PC-3 (cell line): ENCODE measurements at regions not wholly inside any gene's neighbourhood (a gene's known extent, or its start where the extent isn't known, plus 50 kb on each side); places are given as distances from the start of the nearest gene placed in this dataset.

Experiments used
- CTCF ChIP-seq: fragments of 300-600 bp; sonication (generic); conservative IDR thresholded peaks from 2 replicates; pipeline ENCODE4 v1.5.1; 2017; ENCODE audit warnings: antibody characterized with exemption, low read depth, mild to moderate bottlenecking, low read length
- EZH2phosphoT487 ChIP-seq: fragments of 300-600 bp; sonication (generic); IDR thresholded peaks from 2 replicates; pipeline ENCODE4 v1.6.1; 2018; ENCODE audit warnings: mild to moderate bottlenecking, antibody characterized with exemption, low read length, borderline replicate concordance

- TF ChIP-seq CTCF (no peak), EZH2phosphoT487 (no peak)
Observed at GRCh38 chrX:120740072-120740471, 110.2 kb upstream of the C1GALT1C1 start.
